Ammon's horn (tissue), 1 donor: ENCODE measurements at regions not wholly inside any gene's neighbourhood (a gene's known extent, or its start where the extent isn't known, plus 50 kb on each side); places are given as distances from the start of the nearest gene placed in this dataset.
"Not testable (repeated sequence)": the region's sequence is repeated elsewhere in the genome, so short reads cannot be mapped to it uniquely, and the experiment has no call there.

Experiments
- DNase-seq: peaks from one replicate; pipeline ENCODE4 v3.0.0-alpha.2; 2016; ENCODE audit warnings: low spot score

- DNase-seq = no peak
Observed at GRCh38 chr14:28340816-28341215, 425.8 kb upstream of the FOXG1 start.

GRCh38 chr14:28344381-28344780 lies 422.2 kb upstream of the FOXG1 start:
- no peak for DNase-seq

- no peak for DNase-seq
Observed at GRCh38 chr14:28348797-28349196, 417.8 kb upstream of the FOXG1 start.

GRCh38 chr14:28356819-28357218 lies 409.8 kb upstream of the FOXG1 start:
- DNase-seq = no peak

- DNase-seq = no peak
Observed at GRCh38 chr14:28361486-28361885, 405.1 kb upstream of the FOXG1 start.

GRCh38 chr14:28365510-28365909 lies 401.1 kb upstream of the FOXG1 start:
- no peak for DNase-seq

GRCh38 chr14:28373721-28374120 lies 392.9 kb upstream of the FOXG1 start:
- DNase-seq = no peak

- DNase-seq = peak; percentile 26
Observed at GRCh38 chr14:28375295-28375694, 391.3 kb upstream of the FOXG1 start.

- no peak for DNase-seq
Observed at GRCh38 chr14:28381656-28382055, 384.9 kb upstream of the FOXG1 start.

- no peak for DNase-seq
Observed at GRCh38 chr14:28382444-28383190, 384.0 kb upstream of the FOXG1 start.

GRCh38 chr14:28398506-28398905 lies 368.1 kb upstream of the FOXG1 start:
- DNase-seq = no peak

GRCh38 chr14:28401705-28402104 lies 364.9 kb upstream of the FOXG1 start:
- not testable (repeated sequence) for DNase-seq

- no peak for DNase-seq
Observed at GRCh38 chr14:28406196-28406595, 360.4 kb upstream of the FOXG1 start.

GRCh38 chr14:28407031-28407825 lies 359.4 kb upstream of the FOXG1 start:
- no peak for DNase-seq

- DNase-seq = no peak
Observed at GRCh38 chr14:28407996-28408395, 358.6 kb upstream of the FOXG1 start.

GRCh38 chr14:28412077-28412476 lies 354.5 kb upstream of the FOXG1 start:
- DNase-seq = no peak

GRCh38 chr14:28426960-28427359 lies 339.6 kb upstream of the FOXG1 start:
- DNase-seq = no peak

GRCh38 chr14:28436821-28437220 lies 329.8 kb upstream of the FOXG1 start:
- no peak for DNase-seq

- no peak for DNase-seq
Observed at GRCh38 chr14:28461389-28461788, 305.2 kb upstream of the FOXG1 start.

GRCh38 chr14:28467611-28468010 lies 299.0 kb upstream of the FOXG1 start:
- no peak for DNase-seq

GRCh38 chr14:28468191-28469151 lies 298.1 kb upstream of the FOXG1 start:
- no peak for DNase-seq
